OCI-LY3 (cell line): ENCODE measurements at regions not wholly inside any gene's neighbourhood (a gene's known extent, or its start where the extent isn't known, plus 50 kb on each side); places are given as distances from the start of the nearest gene placed in this dataset.

Experiments used
- H2AFZ ChIP-seq: fragments of 200-600, 300-600 bp; shearing (Covaris generic); 2 replicates; pipeline ENCODE4 v1.6.0; 2014; ENCODE audit warnings: antibody characterized with exemption, low read depth, low read length
- H3K27ac ChIP-seq: fragments of 200-600, 300-600 bp; sonication (generic); 2 replicates; pipeline ENCODE4 v1.5.1; 2014; ENCODE audit warnings: mild to moderate bottlenecking, low read length, moderate library complexity, mixed read lengths
- H3K27me3 ChIP-seq: fragments of 200-600, 300-600 bp; sonication (generic); 2 replicates; pipeline ENCODE4 v1.6.1; 2014; ENCODE audit warnings: low read depth, low read length, mixed read lengths
- H3K36me3 ChIP-seq: fragments of 200-600, 300-600 bp; sonication (generic); replicated peaks from 2 replicates; pipeline ENCODE3; 2014; ENCODE audit warnings: low read depth, low read length, mixed read lengths
- H3K4me1 ChIP-seq: fragments of 300-600, 200-600 bp; sonication (generic); 2 replicates; pipeline ENCODE4 v1.6.1; 2014; ENCODE audit warnings: low read length, mixed read lengths
- H3K4me2 ChIP-seq: fragments of 200-600, 300-600 bp; sonication (generic); 2 replicates; pipeline ENCODE4 v1.6.1; 2014; ENCODE audit warnings: low read length, mixed read lengths
- H3K4me3 ChIP-seq: fragments of 300-600, 200-600 bp; sonication (generic); 2 replicates; pipeline ENCODE4 v1.5.1; 2014; ENCODE audit warnings: antibody characterized with exemption, mild to moderate bottlenecking, low read length, moderate library complexity
- H3K79me2 ChIP-seq: fragments of 300-600, 200-600 bp; shearing (Covaris generic); 2 replicates; pipeline ENCODE4 v1.6.1; 2014; ENCODE audit warnings: mild to moderate bottlenecking, low read length, mixed read lengths
- H3K9ac ChIP-seq: fragments of 300-600, 200-600 bp; shearing (Covaris generic); 2 replicates; pipeline ENCODE4 v1.6.0; 2014; ENCODE audit warnings: mild to moderate bottlenecking, low read length, moderate library complexity
- H3K9me3 ChIP-seq: fragments of 200-600, 300-600 bp; shearing (Covaris generic); 2 replicates; pipeline ENCODE4 v1.6.1; 2014; ENCODE audit warnings: low read length, mixed read lengths; ENCODE audit not compliant: insufficient read depth
- H4K20me1 ChIP-seq: fragments of 200-600, 300-600 bp; sonication (generic); 2 replicates; pipeline ENCODE4 v1.6.1; 2016; ENCODE audit warnings: low read length, mixed read lengths; ENCODE audit not compliant: insufficient read depth
- EZH2phosphoT487 ChIP-seq: fragments of 200-600 bp; shearing (Covaris generic); IDR thresholded peaks from 2 replicates; pipeline ENCODE4 v1.6.1; 2018; ENCODE audit warnings: antibody characterized with exemption, mixed run types, low read depth
- TF ChIP-seq, protein P1 (sequence below): fragments of 200-600, 300-600 bp; sonication (generic); IDR thresholded peaks from 2 replicates; pipeline ENCODE4 v1.5.1; 2014; ENCODE audit warnings: antibody characterized with exemption, low read length, low read depth

DNA sequence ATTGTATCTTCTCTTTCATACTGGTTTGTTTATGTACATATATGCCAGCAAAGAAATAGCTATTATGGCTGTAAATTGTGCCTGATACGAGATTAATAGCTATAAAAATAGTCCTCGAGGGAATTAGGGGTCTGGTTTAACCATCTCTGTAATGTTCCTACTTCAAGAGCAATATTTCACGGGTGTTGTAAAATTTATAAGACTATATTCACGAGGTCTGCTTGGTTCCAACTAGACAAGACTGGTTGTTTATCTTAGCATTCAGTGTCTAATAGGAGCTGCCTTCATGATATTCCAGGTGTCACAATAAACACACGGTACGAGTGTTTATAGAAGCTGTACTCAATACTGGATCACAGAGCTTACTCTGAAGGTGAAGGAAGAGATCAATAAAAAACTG, 389.9 kb downstream of the SIPA1L2 start:
- H3K36me3 ChIP-seq = no peaks in the 10 kb centered on the region
- no peaks in the 10 kb centered on the region for H3K9me3 ChIP-seq
- H3K9ac ChIP-seq = no peak overlapping the region
- H3K4me3 ChIP-seq = no peak overlapping the region
- H2AFZ ChIP-seq = no peak overlapping the region
- H3K4me1 ChIP-seq = no peaks in the 10 kb centered on the region
- no peak overlapping the region for H3K27ac ChIP-seq
- no peaks in the 10 kb centered on the region for H3K79me2 ChIP-seq
- peaks cover 34% of the 10 kb centered on the region; the same call in 1 of the 2 replicates for H3K27me3 ChIP-seq
- H3K4me2 ChIP-seq = no peak overlapping the region
- H4K20me1 ChIP-seq = no peaks in the 10 kb centered on the region
- TF ChIP-seq, protein P1, sequence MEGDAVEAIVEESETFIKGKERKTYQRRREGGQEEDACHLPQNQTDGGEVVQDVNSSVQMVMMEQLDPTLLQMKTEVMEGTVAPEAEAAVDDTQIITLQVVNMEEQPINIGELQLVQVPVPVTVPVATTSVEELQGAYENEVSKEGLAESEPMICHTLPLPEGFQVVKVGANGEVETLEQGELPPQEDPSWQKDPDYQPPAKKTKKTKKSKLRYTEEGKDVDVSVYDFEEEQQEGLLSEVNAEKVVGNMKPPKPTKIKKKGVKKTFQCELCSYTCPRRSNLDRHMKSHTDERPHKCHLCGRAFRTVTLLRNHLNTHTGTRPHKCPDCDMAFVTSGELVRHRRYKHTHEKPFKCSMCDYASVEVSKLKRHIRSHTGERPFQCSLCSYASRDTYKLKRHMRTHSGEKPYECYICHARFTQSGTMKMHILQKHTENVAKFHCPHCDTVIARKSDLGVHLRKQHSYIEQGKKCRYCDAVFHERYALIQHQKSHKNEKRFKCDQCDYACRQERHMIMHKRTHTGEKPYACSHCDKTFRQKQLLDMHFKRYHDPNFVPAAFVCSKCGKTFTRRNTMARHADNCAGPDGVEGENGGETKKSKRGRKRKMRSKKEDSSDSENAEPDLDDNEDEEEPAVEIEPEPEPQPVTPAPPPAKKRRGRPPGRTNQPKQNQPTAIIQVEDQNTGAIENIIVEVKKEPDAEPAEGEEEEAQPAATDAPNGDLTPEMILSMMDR = no peak

DNA sequence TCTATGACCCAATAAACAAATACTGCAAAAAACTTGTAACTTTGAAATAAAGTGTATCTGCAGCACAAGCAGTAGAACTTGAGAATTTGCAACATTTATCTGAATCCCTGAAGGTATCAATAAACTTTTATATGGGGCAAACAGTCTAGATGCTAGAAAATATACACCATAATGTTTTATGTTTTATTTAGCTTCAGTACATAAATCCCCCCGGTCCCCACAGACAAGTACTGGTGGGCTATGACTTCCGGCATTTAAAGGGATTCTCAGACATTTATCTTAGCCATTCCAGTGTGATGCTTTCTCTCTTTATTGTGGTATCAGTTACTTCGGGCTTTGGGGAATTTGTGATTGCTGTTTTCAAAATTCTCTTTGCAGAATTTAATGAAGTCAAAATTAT, 390.4 kb downstream of the SIPA1L2 start:
- no peaks in the 10 kb centered on the region for H3K4me1 ChIP-seq
- H3K9ac ChIP-seq = no peak overlapping the region
- H3K4me3 ChIP-seq = no peak overlapping the region
- H3K36me3 ChIP-seq = no peaks in the 10 kb centered on the region
- peaks cover 30% of the 10 kb centered on the region; the same call in 1 of the 2 replicates for H3K27me3 ChIP-seq
- no peak overlapping the region for H3K27ac ChIP-seq
- TF ChIP-seq, protein P1 = no peak
- TF ChIP-seq EZH2phosphoT487 = no peak
- H3K9me3 ChIP-seq = no peaks in the 10 kb centered on the region
- H4K20me1 ChIP-seq = no peaks in the 10 kb centered on the region
- no peak overlapping the region for H2AFZ ChIP-seq
- H3K4me2 ChIP-seq = no peak overlapping the region
- H3K79me2 ChIP-seq = no peaks in the 10 kb centered on the region

DNA sequence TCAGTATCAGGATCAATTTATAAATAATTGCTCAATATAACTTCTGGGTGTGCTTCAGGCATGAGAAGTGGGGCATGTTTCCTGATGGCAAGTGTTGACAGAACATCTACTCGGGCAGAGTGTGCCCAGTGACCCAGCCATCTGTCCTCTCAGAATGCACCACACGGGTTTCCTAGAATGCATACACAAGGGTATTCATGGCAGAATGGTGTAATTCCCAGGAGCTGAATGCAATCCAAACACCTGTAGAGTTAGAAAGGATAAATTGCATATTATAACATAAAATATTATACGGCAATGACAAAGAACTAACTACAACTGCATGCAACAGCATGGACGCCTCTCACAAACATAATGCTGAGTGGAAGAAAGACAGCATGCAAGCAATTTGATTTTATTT, 391.9 kb downstream of the SIPA1L2 start:
- H4K20me1 ChIP-seq = no peaks in the 10 kb centered on the region
- no peaks in the 10 kb centered on the region for H3K79me2 ChIP-seq
- H3K27me3 ChIP-seq = peaks cover 27% of the 10 kb centered on the region; the same call in 1 of the 2 replicates
- H3K27ac ChIP-seq = no peak overlapping the region
- H3K9me3 ChIP-seq = no peaks in the 10 kb centered on the region
- TF ChIP-seq EZH2phosphoT487 = no peak
- TF ChIP-seq, protein P1 = no peak
- H3K9ac ChIP-seq = no peak overlapping the region
- H3K4me2 ChIP-seq = no peak overlapping the region
- no peaks in the 10 kb centered on the region for H3K36me3 ChIP-seq
- no peak overlapping the region for H3K4me3 ChIP-seq
- H2AFZ ChIP-seq = no peak overlapping the region
- H3K4me1 ChIP-seq = no peaks in the 10 kb centered on the region

DNA sequence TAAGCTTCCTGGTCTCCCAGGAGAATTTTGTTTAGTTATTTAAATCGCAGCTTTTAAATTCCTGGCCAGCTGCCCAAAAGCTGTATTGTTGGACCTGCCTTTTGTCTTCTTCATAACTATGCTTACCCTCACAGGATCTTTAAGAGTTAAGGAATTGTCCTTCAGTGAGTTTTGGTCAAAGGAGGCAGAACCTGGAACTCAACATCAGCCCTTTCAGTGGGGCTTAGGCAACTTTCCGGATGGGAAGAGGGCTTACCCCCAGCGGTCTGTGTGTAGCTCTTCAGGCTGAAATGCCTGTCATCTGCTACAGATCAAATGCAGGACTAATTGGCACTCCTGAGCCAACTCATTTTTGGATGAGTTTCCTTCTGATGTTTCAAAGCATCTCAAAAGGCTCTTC, 402.6 kb downstream of the SIPA1L2 start:
- H4K20me1 ChIP-seq = no peaks in the 10 kb centered on the region

More for the DNA sequence above, 402.6 kb downstream of the SIPA1L2 start:
- Histone ChIP-seq H3K9me3 (no peaks in the 10 kb centered on the region), H3K36me3 (no peaks in the 10 kb centered on the region), H3K9ac (no peak overlapping the region), H3K4me2 (no peak overlapping the region), H3K79me2 (no peaks in the 10 kb centered on the region), H3K4me1 (peaks cover 9% of the 10 kb centered on the region), H3K27me3 (0 out of 2 replicates have a peak, but pooled peaks cover 2% of the 10 kb centered on the region), H3K27ac (no peak overlapping the region), H3K4me3 (no peak overlapping the region), H2AFZ (no peak overlapping the region)
- no peak for TF ChIP-seq EZH2phosphoT487
- TF ChIP-seq, protein P1 = no peak
